Retinal pigment epithelial cell (primary cell): ENCODE measurements at regions not wholly inside any gene's neighbourhood (a gene's known extent, or its start where the extent isn't known, plus 50 kb on each side); places are given as distances from the start of the nearest gene placed in this dataset.

ENCODE experiments used
- DNase-seq: peaks from one replicate; pipeline ENCODE4 v3.0.0-alpha.2; 2010; ENCODE audit warnings: low read depth
- H3K4me3 ChIP-seq: 2 replicates; pipeline ENCODE4 v1.5.1; 2011; ENCODE audit warnings: mild to moderate bottlenecking, low read length, control low read depth, moderate library complexity
- CTCF ChIP-seq: conservative IDR thresholded peaks from 2 replicates; pipeline ENCODE4 v1.5.1; 2011; ENCODE audit warnings: low read depth, low read length, control low read depth, inconsistent platforms

- DNase-seq, result peak; percentile 30
- no peak overlapping the region for H3K4me3 ChIP-seq
- TF ChIP-seq CTCF, result no peak
Observed at GRCh38 chr13:34070006-34070405, 252.1 kb downstream of the RFC3 start.

- H3K4me3 ChIP-seq, result no peak overlapping the region
- TF ChIP-seq CTCF, result no peak
- DNase-seq, result no peak
Observed at GRCh38 chr13:34070544-34071303, 252.8 kb downstream of the RFC3 start.

GRCh38 chr13:34076319-34076718 is 258.4 kb downstream of the RFC3 start:
- H3K4me3 ChIP-seq, result no peak overlapping the region
- no peak for TF ChIP-seq CTCF
- no peak for DNase-seq

GRCh38 chr13:34076943-34077703 is 259.2 kb downstream of the RFC3 start:
- DNase-seq, result no peak
- peak; percentile 68 for TF ChIP-seq CTCF
- H3K4me3 ChIP-seq, result no peak overlapping the region

- TF ChIP-seq CTCF, result no peak
- H3K4me3 ChIP-seq, result no peak overlapping the region
- no peak for DNase-seq
Observed at GRCh38 chr13:34078334-34078999, 260.5 kb downstream of the RFC3 start.

GRCh38 chr13:34085204-34085603 is 267.3 kb downstream of the RFC3 start:
- H3K4me3 ChIP-seq, result no peak overlapping the region

More at GRCh38 chr13:34085204-34085603, 267.3 kb downstream of the RFC3 start:
- no peak for TF ChIP-seq CTCF
- DNase-seq, result no peak
